ENCODE measurements at regions not wholly inside any gene's neighbourhood (a gene's known extent, or its start where the extent isn't known, plus 50 kb on each side); places are given as distances from the start of the nearest gene placed in this dataset.

- no peak for TF ChIP-seq POLR2A (IDR thresholded peaks at IDR 0.05)
- no peak for TF ChIP-seq CTCF (IDR thresholded peaks at IDR 0.05)
Measured at GRCh38 chr3:88744896-88745295, 362.5 kb upstream of the EPHA3 start.
